ENCODE measurements at regions not wholly inside any gene's neighbourhood (a gene's known extent, or its start where the extent isn't known, plus 50 kb on each side); places are given as distances from the start of the nearest gene placed in this dataset.

GRCh38 chr15:62853114-62853840, 189.3 kb upstream of the TPM1 start:
- TF ChIP-seq CTCF (IDR thresholded peaks at IDR 0.05; ENCODE audit: low read depth, low read length) (no peak), EZH2phosphoT487 (IDR thresholded peaks at IDR 0.05; ENCODE audit: low read depth) (no peak)

Measured in OCI-LY3 (cell line).